Fibroblast of mammary gland (primary cell): ENCODE measurements at regions not wholly inside any gene's neighbourhood (a gene's known extent, or its start where the extent isn't known, plus 50 kb on each side); places are given as distances from the start of the nearest gene placed in this dataset.

Source experiments
- DNase-seq: peaks from one replicate; pipeline ENCODE4 v3.0.0-alpha.2; 2010; ENCODE audit warnings: low read depth
- H3K4me3 ChIP-seq: 2 replicates; pipeline ENCODE4 v1.5.1; 2011; ENCODE audit warnings: low read depth, mild to moderate bottlenecking, low read length, moderate library complexity; ENCODE audit not compliant: control insufficient read depth
- TF ChIP-seq, protein P1 (sequence below): conservative IDR thresholded peaks from 2 replicates; pipeline ENCODE4 v1.5.1; 2011; ENCODE audit warnings: low read depth, low read length, inconsistent platforms; ENCODE audit not compliant: control insufficient read depth, insufficient read depth

DNA sequence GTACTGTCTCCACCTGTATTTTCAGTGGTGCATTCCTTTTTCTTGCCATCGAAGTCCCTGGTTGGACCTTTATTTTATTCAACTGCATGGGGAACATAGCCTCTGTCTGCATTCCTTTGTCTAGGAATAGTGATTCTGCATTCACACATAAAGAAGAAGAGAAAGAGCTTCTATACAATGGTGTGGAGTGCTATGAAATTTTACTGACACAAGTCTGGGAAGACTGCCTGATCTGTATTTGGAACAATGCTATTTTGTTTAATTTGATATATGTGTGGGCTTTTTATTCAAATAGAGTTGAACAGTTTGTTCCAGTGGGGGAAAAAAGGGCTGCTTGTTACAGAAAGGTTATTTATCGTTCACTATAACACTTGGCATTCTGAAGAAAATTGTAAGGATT is 375.7 kb upstream of the POU3F2 start:
- TF ChIP-seq, protein P1, sequence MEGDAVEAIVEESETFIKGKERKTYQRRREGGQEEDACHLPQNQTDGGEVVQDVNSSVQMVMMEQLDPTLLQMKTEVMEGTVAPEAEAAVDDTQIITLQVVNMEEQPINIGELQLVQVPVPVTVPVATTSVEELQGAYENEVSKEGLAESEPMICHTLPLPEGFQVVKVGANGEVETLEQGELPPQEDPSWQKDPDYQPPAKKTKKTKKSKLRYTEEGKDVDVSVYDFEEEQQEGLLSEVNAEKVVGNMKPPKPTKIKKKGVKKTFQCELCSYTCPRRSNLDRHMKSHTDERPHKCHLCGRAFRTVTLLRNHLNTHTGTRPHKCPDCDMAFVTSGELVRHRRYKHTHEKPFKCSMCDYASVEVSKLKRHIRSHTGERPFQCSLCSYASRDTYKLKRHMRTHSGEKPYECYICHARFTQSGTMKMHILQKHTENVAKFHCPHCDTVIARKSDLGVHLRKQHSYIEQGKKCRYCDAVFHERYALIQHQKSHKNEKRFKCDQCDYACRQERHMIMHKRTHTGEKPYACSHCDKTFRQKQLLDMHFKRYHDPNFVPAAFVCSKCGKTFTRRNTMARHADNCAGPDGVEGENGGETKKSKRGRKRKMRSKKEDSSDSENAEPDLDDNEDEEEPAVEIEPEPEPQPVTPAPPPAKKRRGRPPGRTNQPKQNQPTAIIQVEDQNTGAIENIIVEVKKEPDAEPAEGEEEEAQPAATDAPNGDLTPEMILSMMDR = no peak
- DNase-seq = no peak
- H3K4me3 ChIP-seq = no peak overlapping the region

DNA sequence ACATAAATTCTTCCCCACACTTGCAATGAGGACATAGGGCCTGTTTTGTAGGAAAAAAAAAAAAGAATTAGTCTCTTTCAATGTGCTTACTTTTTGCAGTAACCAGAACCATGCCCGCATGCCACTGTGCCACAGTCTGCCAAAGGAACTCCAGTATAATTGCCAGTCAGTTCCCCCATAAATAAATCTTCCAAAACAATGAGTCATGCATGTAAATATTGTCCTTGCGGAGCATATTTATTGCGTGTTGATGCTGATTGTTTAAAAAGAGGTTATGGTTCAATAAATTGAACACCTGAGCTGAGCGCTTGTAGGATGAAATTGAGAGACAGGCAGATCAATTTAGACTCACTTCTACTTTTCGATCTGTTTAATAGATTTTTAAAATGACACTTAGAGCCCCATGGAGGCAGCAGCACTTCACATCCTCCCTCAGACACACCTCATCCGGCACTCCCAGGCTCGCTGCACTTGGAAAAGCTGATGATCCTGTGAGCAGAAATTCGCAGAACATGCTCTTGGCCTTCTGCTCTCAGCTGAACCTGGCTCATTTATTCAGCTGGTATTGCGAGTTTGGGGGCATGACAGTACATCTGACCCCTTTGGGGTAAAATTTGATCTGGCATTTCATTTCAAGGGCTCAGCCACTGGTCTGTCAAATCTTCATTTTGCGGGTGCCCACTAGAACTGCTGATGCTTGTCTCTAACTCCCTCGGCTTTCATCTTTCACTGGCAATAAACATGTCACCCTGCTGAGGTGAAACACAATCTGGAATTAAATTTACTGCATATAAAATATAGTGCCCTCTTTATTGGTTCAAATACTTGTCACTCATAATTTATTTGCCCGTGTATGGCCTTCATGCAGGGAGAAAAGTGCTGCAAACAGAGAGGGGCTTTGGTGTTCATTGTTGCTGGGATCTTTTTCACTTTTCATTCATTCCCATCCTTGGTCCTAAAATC is 371.1 kb upstream of the POU3F2 start:
- H3K4me3 ChIP-seq = no peak overlapping the region
- DNase-seq = no peak
- TF ChIP-seq, protein P1 = no peak

DNA sequence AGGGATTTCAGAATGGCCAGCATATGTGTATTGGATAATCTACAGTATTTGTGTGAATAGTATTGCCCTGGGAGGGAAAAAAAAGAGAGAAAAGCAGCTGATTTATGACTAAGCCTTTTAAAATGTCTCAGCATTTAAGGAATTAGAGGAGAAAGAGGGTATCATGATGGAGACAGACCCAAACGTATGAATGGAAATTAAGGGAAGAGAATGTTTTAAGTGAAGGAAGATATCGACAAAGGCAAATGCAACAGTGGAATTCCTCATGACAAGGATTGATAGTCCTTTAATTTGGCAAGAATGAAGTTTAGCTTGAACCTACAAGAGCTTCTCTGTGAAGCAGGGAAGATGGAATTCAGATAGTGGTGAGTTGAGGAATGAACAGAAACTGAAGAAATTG is 367.3 kb upstream of the POU3F2 start:
- TF ChIP-seq, protein P1 = no peak
- H3K4me3 ChIP-seq = no peak overlapping the region
- no peak for DNase-seq

DNA sequence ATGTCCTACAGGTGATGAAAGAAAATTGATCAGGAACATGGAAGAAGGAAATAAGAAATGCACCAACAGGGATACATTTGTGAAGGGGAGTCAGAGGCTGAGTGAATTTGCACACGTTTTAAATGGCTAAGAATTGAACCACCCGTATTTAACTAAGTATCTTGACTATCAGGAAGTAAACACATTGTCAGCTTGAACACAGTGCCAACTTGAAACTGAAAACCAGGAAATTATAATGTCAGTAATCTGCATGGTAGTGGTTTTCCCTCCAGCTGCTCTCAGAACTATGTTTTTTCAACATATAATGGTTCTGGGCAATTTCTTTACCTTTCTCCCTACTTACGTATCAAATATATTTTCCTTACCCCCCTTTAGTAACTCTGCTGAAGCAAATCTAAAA is 366.5 kb upstream of the POU3F2 start:
- no peak for DNase-seq
- no peak overlapping the region for H3K4me3 ChIP-seq
- TF ChIP-seq, protein P1 = no peak

DNA sequence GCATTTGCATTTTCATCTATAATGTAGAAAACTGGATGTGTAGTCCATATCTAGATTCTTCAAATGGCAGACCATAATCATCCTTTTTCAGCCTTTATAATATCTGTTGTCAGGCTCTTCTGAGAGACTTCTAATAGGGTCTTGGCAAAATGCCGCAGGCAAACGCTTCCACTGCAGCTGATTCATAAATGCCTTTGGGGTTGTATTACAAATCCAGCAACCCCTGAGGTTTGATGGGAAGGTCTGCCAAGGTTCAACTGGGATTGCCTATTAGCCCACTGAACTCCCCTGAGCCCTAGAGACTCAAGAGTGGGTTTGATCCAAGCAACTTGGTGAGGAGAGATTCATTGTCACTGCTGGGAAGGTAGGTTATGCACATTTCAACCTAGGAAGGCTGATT is 365.2 kb upstream of the POU3F2 start:
- TF ChIP-seq, protein P1 = no peak
- DNase-seq = no peak

DNA sequence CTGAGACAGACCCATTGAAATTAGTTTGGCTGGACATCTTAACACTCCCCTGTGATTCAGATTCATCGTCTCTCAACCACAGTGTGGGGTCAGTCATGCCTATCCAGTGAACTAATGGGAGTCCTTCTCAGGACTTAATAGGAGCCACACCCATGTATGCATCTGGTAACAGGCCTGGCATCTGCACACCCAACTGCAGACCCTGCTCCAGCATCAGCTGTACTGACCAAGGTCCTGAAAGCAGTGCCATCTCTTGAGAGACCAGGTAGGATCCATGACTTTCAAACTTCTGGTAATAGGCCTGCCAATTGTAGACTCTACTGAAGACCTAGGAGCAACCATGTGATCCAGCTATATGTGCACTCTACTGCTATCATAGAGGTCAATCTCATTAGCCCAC is 363.6 kb upstream of the POU3F2 start:
- no peak for DNase-seq
- TF ChIP-seq, protein P1 = no peak
- no peak overlapping the region for H3K4me3 ChIP-seq

More for the DNA sequence above, 365.2 kb upstream of the POU3F2 start:
- no peak overlapping the region for H3K4me3 ChIP-seq
